WTC11 (cell line): ENCODE measurements at regions not wholly inside any gene's neighbourhood (a gene's known extent, or its start where the extent isn't known, plus 50 kb on each side); places are given as distances from the start of the nearest gene placed in this dataset.

ENCODE experiments used
- ATF3 ChIP-seq: sonication (generic); formaldehyde crosslinking; conservative IDR thresholded peaks from 2 replicates; pipeline ENCODE4 v1.8.1; 2022; ENCODE audit warnings: mild to moderate bottlenecking, missing genetic modification reagents
- ATF6 ChIP-seq: sonication (generic); formaldehyde crosslinking; IDR thresholded peaks from 2 replicates; pipeline ENCODE4 v1.8.1; 2023; ENCODE audit warnings: mild to moderate bottlenecking, missing genetic modification reagents
- CTCF ChIP-seq: fragments of 200-600 bp; IDR thresholded peaks from 2 replicates; pipeline ENCODE4 v1.8.0; 2022; ENCODE audit warnings: antibody characterized with exemption
- FOXJ3 ChIP-seq: sonication (generic); formaldehyde crosslinking; IDR thresholded peaks from 2 replicates; pipeline ENCODE4 v1.9.0; 2021; ENCODE audit warnings: missing genetic modification reagents, mild to moderate bottlenecking, borderline replicate concordance
- GABPB1 ChIP-seq: sonication (generic); formaldehyde crosslinking; IDR thresholded peaks from 2 replicates; pipeline ENCODE4 v1.8.1; 2023; ENCODE audit warnings: mild to moderate bottlenecking, missing genetic modification reagents
- IRF1 ChIP-seq: sonication (generic); formaldehyde crosslinking; IDR thresholded peaks from 2 replicates; pipeline ENCODE4 v1.8.0; 2023; ENCODE audit warnings: missing genetic modification reagents
- JUN ChIP-seq: sonication (generic); formaldehyde crosslinking; IDR thresholded peaks from 2 replicates; pipeline ENCODE4 v1.8.0; 2023; ENCODE audit warnings: mild to moderate bottlenecking, missing genetic modification reagents
- KAT7 ChIP-seq: sonication (generic); formaldehyde crosslinking; IDR thresholded peaks from 2 replicates; pipeline ENCODE4 v1.8.1; 2023; ENCODE audit warnings: missing genetic modification reagents, mild to moderate bottlenecking, borderline replicate concordance
- NR1H2 ChIP-seq: sonication (generic); formaldehyde crosslinking; IDR thresholded peaks from 2 replicates; pipeline ENCODE4 v1.9.0; 2021; ENCODE audit warnings: mild to moderate bottlenecking, moderate library complexity, missing genetic modification reagents
- TCF7 ChIP-seq: sonication (generic); formaldehyde crosslinking; IDR thresholded peaks from 2 replicates; pipeline ENCODE4 v1.8.0; 2022; ENCODE audit warnings: mild to moderate bottlenecking, low read depth, missing genetic modification reagents, moderate library complexity

GRCh38 chr15:35702946-35703495 lies 157.1 kb upstream of the DPH6 start:
- no peak for TF ChIP-seq CTCF
- TF ChIP-seq JUN (CRISPR knock-in tag): no peak
- TF ChIP-seq FOXJ3 (CRISPR knock-in tag): no peak
- no peak for TF ChIP-seq ATF3 (CRISPR knock-in tag)
- no peak for TF ChIP-seq ATF6 (CRISPR knock-in tag)
- TF ChIP-seq GABPB1 (CRISPR knock-in tag): no peak
- TF ChIP-seq NR1H2 (CRISPR knock-in tag): no peak
- no peak for TF ChIP-seq IRF1
- no peak for TF ChIP-seq KAT7
- TF ChIP-seq TCF7 (CRISPR knock-in tag): no peak
